SHP77 (cell line): ENCODE measurements at regions not wholly inside any gene's neighbourhood (a gene's known extent, or its start where the extent isn't known, plus 50 kb on each side); places are given as distances from the start of the nearest gene placed in this dataset.
"Not testable (repeated sequence)": the region's sequence is repeated elsewhere in the genome, so short reads cannot be mapped to it uniquely, and the experiment has no call there.

Experiments used
- DNase-seq, 2 experiments: peaks; one replicate each; lab custom pipeline; 2025; lab: John Stamatoyannopoulos, UW

GRCh38 chr1:173300061-173301044 lies 93.2 kb upstream of the TNFSF4 start:
- DNase-seq = no peak

- no peak for DNase-seq
Measured at GRCh38 chr1:173301507-173301906, 94.4 kb upstream of the TNFSF4 start.

GRCh38 chr1:173302366-173302765 lies 95.2 kb upstream of the TNFSF4 start:
- DNase-seq = no peak

- no peak for DNase-seq
Measured at GRCh38 chr1:173302890-173303829, 96.0 kb upstream of the TNFSF4 start.

GRCh38 chr1:173303984-173304383 lies 96.9 kb upstream of the TNFSF4 start:
- no peak for DNase-seq

GRCh38 chr1:173304529-173305227 lies 97.5 kb upstream of the TNFSF4 start:
- DNase-seq = no peak

- DNase-seq = no peak
Measured at GRCh38 chr1:173307845-173308244, 100.7 kb upstream of the TNFSF4 start.

- no peak for DNase-seq
Measured at GRCh38 chr1:173314656-173315055, 107.5 kb upstream of the TNFSF4 start.

GRCh38 chr1:173315296-173315695 lies 108.2 kb upstream of the TNFSF4 start:
- DNase-seq = no peak

GRCh38 chr1:173318788-173319187 lies 111.7 kb upstream of the TNFSF4 start:
- DNase-seq = no peak

GRCh38 chr1:173324352-173324751 lies 117.2 kb upstream of the TNFSF4 start:
- DNase-seq = not testable (repeated sequence)

- not testable (repeated sequence) for DNase-seq
Measured at GRCh38 chr1:173327987-173328386, 120.9 kb upstream of the TNFSF4 start.

GRCh38 chr1:173328961-173329360 lies 121.8 kb upstream of the TNFSF4 start:
- no peak for DNase-seq

- no peak for DNase-seq
Measured at GRCh38 chr1:173329726-173330125, 122.6 kb upstream of the TNFSF4 start.

GRCh38 chr1:173330149-173330951 lies 123.2 kb upstream of the TNFSF4 start:
- DNase-seq = no peak

GRCh38 chr1:173330952-173331548 lies 123.9 kb upstream of the TNFSF4 start:
- DNase-seq = not testable (repeated sequence)

GRCh38 chr1:173332026-173332425 lies 124.9 kb upstream of the TNFSF4 start:
- no peak for DNase-seq

GRCh38 chr1:173333581-173333980 lies 126.5 kb upstream of the TNFSF4 start:
- DNase-seq = no peak

- no peak for DNase-seq
Measured at GRCh38 chr1:173337126-173337525, 130.0 kb upstream of the TNFSF4 start.

GRCh38 chr1:173341307-173341706 lies 134.2 kb upstream of the TNFSF4 start:
- no peak for DNase-seq

GRCh38 chr1:173341971-173342370 lies 134.8 kb upstream of the TNFSF4 start:
- no peak for DNase-seq
